ENCODE measurements at regions not wholly inside any gene's neighbourhood (a gene's known extent, or its start where the extent isn't known, plus 50 kb on each side); places are given as distances from the start of the nearest gene placed in this dataset.

GRCh38 chr18:32621034-32621433, 150.4 kb upstream of the GAREM1 start:
- DNase-seq, result no peak

GRCh38 chr18:32618546-32618945, 147.9 kb upstream of the GAREM1 start:
- DNase-seq, result no peak

GRCh38 chr18:32613821-32614220, 143.1 kb upstream of the GAREM1 start:
- DNase-seq, result no peak

DNA sequence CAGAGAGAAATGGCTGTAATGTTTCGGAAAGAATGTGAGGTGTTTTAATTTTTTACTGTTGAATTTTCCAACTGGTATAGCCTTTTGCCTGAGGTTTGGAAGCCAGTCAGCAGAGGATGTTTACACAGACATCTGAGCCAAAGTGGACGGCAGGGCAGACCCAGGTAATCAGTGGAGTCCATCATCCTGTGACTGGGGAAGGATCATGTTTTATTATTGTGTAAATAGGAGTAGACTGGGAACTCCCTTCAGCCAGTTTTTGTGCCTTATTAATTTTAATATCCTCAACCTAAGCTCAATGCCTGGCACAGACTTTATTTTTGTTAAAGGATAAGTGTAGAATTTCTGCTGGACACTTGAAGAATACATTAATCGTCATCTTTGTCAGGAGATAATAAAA, 142.0 kb upstream of the GAREM1 start:
- DNase-seq, result no peak

DNA sequence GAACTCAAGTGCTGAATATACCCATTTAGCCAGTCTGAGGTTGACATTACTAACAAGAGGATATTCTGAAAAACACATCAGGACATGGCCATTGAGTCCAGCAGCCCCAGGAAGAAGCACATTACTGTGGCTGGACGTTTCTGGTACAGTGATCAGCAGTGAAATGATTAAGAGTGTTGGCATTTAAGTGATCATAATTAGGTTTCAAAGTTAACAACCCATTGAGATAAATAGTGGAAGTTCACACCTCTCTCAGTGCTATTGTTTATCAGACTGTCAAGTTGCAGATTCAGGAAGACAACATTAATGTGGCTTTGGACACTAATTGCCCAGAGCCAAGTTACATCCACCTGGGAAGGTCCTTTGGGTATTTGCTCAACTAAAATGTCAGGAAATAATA, 139.5 kb upstream of the GAREM1 start:
- DNase-seq, result no peak

DNA sequence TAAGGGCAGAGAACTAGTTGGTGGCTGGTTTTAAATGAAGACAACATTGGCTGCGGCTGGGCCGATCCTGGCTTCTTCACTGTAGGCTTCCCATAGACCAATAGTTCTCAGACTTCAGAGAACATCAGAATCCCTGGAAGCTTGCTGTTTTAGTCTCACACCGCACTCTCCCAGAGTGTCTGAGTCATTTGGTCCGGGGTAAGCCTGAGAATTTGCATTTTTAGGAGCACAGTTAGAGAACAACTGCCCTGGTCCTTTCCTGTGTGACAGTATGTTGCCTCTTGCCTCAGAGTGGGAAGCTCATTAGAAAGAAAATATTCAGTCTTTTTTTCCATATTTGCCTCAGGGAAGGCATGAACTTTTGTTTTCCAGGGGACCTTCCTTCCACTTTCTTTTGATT, 137.1 kb upstream of the GAREM1 start:
- no peak for DNase-seq

GRCh38 chr18:32598144-32598543, 127.5 kb upstream of the GAREM1 start:
- no peak for DNase-seq

DNA sequence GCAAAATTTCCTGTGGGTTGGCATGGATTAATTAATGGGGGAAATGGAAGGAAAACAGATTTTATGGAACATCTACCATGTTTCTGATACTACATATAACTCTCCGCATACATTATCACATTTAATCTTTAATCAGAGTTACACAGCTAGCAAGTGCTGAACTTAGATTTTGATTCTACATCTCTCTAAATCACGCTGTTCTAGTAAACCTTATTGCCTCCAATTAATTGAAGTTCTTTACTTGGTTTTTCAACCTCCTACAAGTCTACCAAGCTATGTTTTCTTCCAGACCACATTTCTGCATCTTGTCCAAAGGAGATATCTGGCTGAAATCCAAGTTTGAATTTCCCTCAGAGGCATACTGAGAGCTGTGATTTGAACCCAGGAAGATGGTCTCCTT, 125.8 kb upstream of the GAREM1 start:
- DNase-seq, result no peak

DNA sequence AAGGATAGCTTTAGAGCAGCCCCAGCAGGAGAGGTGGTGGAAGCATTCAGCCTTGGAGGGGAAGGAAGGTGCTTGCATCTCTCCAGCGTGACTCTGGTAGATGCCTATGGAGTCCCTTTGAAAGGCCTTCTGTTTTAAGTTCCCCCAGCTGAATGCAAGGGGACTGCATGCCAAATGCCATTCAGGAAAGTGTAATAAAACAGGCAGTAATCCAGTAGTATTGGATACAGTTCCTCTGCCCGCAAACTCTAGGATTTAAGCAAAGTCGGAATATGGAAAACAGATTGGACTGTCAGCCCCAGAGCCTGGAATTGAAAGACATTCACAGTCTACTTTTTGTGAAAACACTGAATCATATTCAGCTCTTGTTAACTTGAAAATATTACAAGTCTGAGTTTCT, 125.2 kb upstream of the GAREM1 start:
- DNase-seq, result no peak

DNA sequence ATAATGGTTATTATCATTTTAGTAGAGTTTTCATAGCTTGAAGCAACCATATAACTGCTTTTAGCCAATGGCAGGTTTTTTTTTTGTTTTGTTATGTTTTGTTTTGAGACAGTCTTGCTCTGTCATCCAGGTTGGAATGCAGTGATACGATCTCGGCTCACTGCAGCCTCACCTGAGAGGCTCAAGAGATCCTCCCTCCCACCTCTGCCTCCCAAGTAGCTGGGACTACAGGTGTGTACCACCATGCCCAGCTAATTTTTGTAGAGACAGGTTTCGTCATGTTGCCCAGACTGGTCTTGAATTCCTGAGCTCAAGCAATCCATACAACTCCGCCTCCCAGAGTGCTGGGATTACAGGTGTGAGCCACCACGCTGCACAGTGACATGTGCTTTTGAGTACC, 117.5 kb upstream of the GAREM1 start:
- DNase-seq, result no peak

DNA sequence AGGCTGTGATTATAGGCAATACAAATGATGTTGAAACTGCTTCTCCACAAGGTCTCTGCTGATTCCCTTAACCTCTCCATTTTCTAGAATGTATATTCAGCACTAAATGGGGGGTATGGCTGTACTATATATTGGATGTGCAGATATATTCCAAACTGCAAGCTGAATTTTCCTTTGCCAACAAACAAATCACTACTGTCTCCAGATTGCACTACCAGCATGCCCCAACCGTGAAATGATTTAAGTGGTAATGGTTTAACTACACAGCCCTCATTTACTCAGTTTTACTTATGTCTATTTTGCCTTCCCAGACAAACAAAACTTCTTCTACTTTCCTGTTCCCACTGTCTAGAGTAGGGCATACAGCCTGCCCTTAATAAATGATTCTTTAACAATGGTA, 112.7 kb upstream of the GAREM1 start:
- DNase-seq, result no peak

DNA sequence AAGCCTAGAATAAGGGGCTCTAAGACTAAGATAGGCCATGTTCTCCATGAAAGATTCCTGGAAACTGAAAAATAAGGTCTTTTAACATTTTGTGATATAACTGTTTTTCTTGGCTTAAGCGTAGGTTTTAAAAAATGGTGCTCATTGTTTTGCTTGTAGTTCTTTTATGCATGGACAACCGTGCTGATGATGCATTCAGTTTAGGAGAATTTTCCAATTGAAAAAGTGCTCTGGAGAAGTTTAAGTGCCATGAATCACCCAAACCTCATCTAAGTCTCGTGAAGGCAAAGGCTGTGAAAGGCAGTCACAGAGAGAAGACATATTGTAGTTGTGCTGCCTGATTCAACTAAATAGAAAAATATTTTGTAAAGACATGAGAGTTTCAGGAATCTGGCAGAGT, 111.8 kb upstream of the GAREM1 start:
- no peak for DNase-seq

GRCh38 chr18:32577561-32577960, 106.9 kb upstream of the GAREM1 start:
- no peak for DNase-seq

GRCh38 chr18:32576296-32576916, 105.7 kb upstream of the GAREM1 start:
- peak; percentile 74 for DNase-seq

DNA sequence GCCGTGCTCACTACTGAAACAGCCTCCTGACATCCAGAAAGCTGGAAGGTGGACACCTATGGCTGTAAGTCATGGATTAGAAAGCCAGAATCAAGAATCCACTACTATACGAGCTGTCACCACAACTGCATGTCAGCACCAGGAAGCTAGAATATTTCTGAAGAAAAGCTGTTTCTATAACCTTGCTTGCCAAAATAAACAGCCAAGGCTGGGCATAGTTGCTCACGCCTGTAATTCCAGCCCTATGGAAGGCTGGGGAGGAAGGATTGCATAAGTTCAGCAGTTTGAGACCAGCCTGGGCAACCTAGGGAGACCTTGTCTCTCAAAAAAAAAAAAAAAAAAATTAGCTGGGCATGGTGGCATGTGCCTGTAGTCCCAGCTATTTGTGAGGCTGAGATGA, 96.3 kb upstream of the GAREM1 start:
- no peak for DNase-seq

GRCh38 chr18:32553640-32554365, 83.1 kb upstream of the GAREM1 start:
- peak; percentile 13 for DNase-seq

GRCh38 chr18:32553174-32553573, 82.5 kb upstream of the GAREM1 start:
- no peak for DNase-seq

- DNase-seq, result peak; percentile 68
These were observed 81.8 kb upstream of the GAREM1 start for GRCh38 chr18:32552421-32553030.

DNA sequence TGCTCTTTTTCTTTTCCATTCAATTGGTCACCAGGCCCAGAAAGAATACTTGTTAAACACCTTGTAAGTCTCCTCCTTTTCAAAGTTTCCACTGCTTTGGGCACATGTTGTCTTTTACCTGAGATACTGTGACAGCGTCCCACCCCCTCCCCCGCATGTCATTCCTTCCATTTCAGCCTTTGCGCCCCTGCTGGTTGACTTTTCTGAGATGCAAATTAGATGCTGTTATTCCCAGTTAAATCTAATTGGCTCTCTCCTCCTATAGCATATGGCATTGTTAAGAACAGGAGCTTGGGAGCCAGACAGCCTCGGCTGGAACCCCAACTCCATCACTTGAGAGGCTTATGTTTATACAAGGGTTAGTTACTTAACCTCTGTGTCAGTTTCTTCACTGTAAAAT, 80.3 kb upstream of the GAREM1 start:
- no peak for DNase-seq

- DNase-seq, result peak; percentile 73
These were observed 78.8 kb upstream of the GAREM1 start for GRCh38 chr18:32549248-32550110.

- peak; percentile 35 for DNase-seq
These were observed 78.0 kb upstream of the GAREM1 start for GRCh38 chr18:32548688-32549087.

- no peak for DNase-seq
These were observed 74.9 kb upstream of the GAREM1 start for GRCh38 chr18:32545631-32546030.

DNA sequence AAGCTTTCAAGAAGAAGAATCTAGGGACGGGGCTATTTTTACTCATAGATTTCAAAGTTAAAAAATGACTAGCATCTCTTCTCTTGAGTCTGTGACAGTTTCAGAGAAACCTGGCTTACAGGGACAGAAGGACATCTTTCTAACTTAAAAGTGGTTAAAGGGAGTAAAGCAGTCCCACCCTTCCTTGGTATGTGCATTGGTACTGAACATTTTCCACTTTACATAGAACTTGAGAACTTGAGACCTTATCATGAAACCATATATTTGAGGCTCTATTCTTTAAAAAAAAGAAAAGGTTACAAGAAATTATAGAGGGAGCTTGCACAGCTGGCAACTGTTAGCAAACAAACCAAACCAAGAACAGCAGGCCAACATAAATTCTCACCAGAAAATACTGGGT, 73.4 kb upstream of the GAREM1 start:
- DNase-seq, result no peak

Data from tongue (tissue), 1 donor.